ENCODE measurements at regions not wholly inside any gene's neighbourhood (a gene's known extent, or its start where the extent isn't known, plus 50 kb on each side); places are given as distances from the start of the nearest gene placed in this dataset.

GRCh38 chr5:167778228-167778627 lies 513.2 kb upstream of the WWC1 start:
- no peaks in the 10 kb centered on the region for H3K27me3 ChIP-seq (ENCODE audit: control insufficient read depth, extremely low read depth, insufficient read depth, low read length)
- H3K9me3 ChIP-seq (ENCODE audit: control insufficient read depth, low read depth, low read length): no peaks in the 10 kb centered on the region
- no peak overlapping the region for H3K9ac ChIP-seq (ENCODE audit: control insufficient read depth, extremely low read depth, insufficient read depth, low read length)
- H4K20me1 ChIP-seq (ENCODE audit: control insufficient read depth, extremely low read depth, insufficient read depth, low read length): no peaks in the 10 kb centered on the region
- TF ChIP-seq EZH2 (IDR thresholded peaks at IDR 0.05; ENCODE audit: low read length): no peak
- TF ChIP-seq, protein P1, sequence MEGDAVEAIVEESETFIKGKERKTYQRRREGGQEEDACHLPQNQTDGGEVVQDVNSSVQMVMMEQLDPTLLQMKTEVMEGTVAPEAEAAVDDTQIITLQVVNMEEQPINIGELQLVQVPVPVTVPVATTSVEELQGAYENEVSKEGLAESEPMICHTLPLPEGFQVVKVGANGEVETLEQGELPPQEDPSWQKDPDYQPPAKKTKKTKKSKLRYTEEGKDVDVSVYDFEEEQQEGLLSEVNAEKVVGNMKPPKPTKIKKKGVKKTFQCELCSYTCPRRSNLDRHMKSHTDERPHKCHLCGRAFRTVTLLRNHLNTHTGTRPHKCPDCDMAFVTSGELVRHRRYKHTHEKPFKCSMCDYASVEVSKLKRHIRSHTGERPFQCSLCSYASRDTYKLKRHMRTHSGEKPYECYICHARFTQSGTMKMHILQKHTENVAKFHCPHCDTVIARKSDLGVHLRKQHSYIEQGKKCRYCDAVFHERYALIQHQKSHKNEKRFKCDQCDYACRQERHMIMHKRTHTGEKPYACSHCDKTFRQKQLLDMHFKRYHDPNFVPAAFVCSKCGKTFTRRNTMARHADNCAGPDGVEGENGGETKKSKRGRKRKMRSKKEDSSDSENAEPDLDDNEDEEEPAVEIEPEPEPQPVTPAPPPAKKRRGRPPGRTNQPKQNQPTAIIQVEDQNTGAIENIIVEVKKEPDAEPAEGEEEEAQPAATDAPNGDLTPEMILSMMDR (optimal IDR thresholded peaks at IDR 0.05 in 1 of 3, IDR thresholded peaks at IDR 0.05 in 1 of 3, conservative IDR thresholded peaks at IDR 0.05 in 1 of 3; ENCODE audit: extremely low read depth in 1 of 3, insufficient read depth in 2 of 3, low read length in 3 of 3): no peak
- DNase-seq (ENCODE audit: low read depth, low spot score): no peak
- no peaks in the 10 kb centered on the region for H3K9me1 ChIP-seq (ENCODE audit: control insufficient read depth, extremely low read depth, insufficient read depth, low read length)
- no peak for FAIRE-seq
- H3K4me1 ChIP-seq (ENCODE audit: control insufficient read depth, extremely low read depth, insufficient read depth, low read length): no peaks in the 10 kb centered on the region
- no peak overlapping the region for H3K27ac ChIP-seq (ENCODE audit: control insufficient read depth, insufficient read depth, low read length)
- no peak overlapping the region for H3K4me2 ChIP-seq (ENCODE audit: control insufficient read depth, extremely low read depth, insufficient read depth, low read depth, low read length)
- dilution Hi-C loops (cut with MboI; ENCODE audit: extremely low pct_ligation_motif_present, low sequenced_read_pairs): no loop called here
- H2AFZ ChIP-seq (ENCODE audit: control insufficient read depth, low read length): no peak overlapping the region
- no peaks in the 10 kb centered on the region for H3K79me2 ChIP-seq (ENCODE audit: control insufficient read depth, insufficient read depth, low read length)
- H3K4me3 ChIP-seq (ENCODE audit: control insufficient read depth in 2 of 3, extremely low read depth in 1 of 3, insufficient read depth in 2 of 3, low read depth in 1 of 3, low read length in 3 of 3): no peak overlapping the region
- no peaks in the 10 kb centered on the region for H3K36me3 ChIP-seq (ENCODE audit: control insufficient read depth in 2 of 2, extremely low read depth in 1 of 2, insufficient read depth in 2 of 2, low read length in 2 of 2)

DNA sequence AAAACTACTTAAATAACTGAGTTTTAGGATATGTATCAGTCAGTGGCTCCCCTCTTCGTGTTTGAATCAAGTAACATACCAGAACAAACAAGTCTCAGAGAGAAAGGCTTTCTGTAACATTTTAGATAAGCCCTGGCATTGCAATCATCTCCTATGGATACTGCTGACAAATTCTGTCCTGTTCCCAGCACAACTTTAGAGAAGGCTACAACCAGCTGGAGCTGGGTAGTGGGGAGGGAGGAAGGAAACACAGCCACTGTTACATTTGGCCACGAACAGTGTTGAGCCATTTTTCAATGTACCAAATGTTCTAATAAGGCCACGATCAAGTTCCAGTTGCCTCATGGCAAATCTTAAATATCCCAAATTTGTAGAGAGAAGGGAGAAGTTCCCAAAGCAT lies 511.8 kb upstream of the WWC1 start:
- Histone ChIP-seq H3K9me3 (ENCODE audit: control insufficient read depth, low read depth, low read length) (no peaks in the 10 kb centered on the region), H3K36me3 (ENCODE audit: control insufficient read depth in 2 of 2, extremely low read depth in 1 of 2, insufficient read depth in 2 of 2, low read length in 2 of 2) (no peaks in the 10 kb centered on the region), H3K79me2 (ENCODE audit: control insufficient read depth, insufficient read depth, low read length) (no peaks in the 10 kb centered on the region), H3K9ac (ENCODE audit: control insufficient read depth, extremely low read depth, insufficient read depth, low read length) (no peak overlapping the region), H3K4me1 (ENCODE audit: control insufficient read depth, extremely low read depth, insufficient read depth, low read length) (no peaks in the 10 kb centered on the region), H3K4me3 (ENCODE audit: control insufficient read depth in 2 of 3, extremely low read depth in 1 of 3, insufficient read depth in 2 of 3, low read depth in 1 of 3, low read length in 3 of 3) (no peak overlapping the region), H4K20me1 (ENCODE audit: control insufficient read depth, extremely low read depth, insufficient read depth, low read length) (no peaks in the 10 kb centered on the region), H3K27me3 (ENCODE audit: control insufficient read depth, extremely low read depth, insufficient read depth, low read length) (no peaks in the 10 kb centered on the region), H3K9me1 (ENCODE audit: control insufficient read depth, extremely low read depth, insufficient read depth, low read length) (no peaks in the 10 kb centered on the region), H3K27ac (ENCODE audit: control insufficient read depth, insufficient read depth, low read length) (no peak overlapping the region), H3K4me2 (ENCODE audit: control insufficient read depth, extremely low read depth, insufficient read depth, low read depth, low read length) (no peak overlapping the region), H2AFZ (ENCODE audit: control insufficient read depth, low read length) (no peak overlapping the region)
- FAIRE-seq (no peak), DNase-seq (ENCODE audit: low read depth, low spot score) (no peak)
- dilution Hi-C loops (cut with MboI; ENCODE audit: extremely low pct_ligation_motif_present, low sequenced_read_pairs): no loop called here
- no peak for TF ChIP-seq EZH2 (IDR thresholded peaks at IDR 0.05; ENCODE audit: low read length)
- TF ChIP-seq, protein P1 (optimal IDR thresholded peaks at IDR 0.05 in 1 of 3, IDR thresholded peaks at IDR 0.05 in 1 of 3, conservative IDR thresholded peaks at IDR 0.05 in 1 of 3; ENCODE audit: extremely low read depth in 1 of 3, insufficient read depth in 2 of 3, low read length in 3 of 3): no peak

All from keratinocyte (primary cell).